ENCODE measurements at regions not wholly inside any gene's neighbourhood (a gene's known extent, or its start where the extent isn't known, plus 50 kb on each side); places are given as distances from the start of the nearest gene placed in this dataset.
"Not testable (repeated sequence)": the region's sequence is repeated elsewhere in the genome, so short reads cannot be mapped to it uniquely, and the experiment has no call there.

GRCh38 chr13:79187917-79188690 is 218.0 kb downstream of the RBM26 start:
- Mint-ChIP-seq H3K27ac (no peak overlapping the region), H3K27me3 (peaks cover 21% of the 10 kb centered on the region), H3K9me3 (no peaks in the 10 kb centered on the region), H3K4me3 (no peak overlapping the region), H3K36me3 (no peaks in the 10 kb centered on the region), H3K4me1 (peaks cover 0 to 9% (median 2%) of the 10 kb centered on the region in 4 donors)
- no peak overlapping the region for H3K4me3 ChIP-seq (ENCODE audit: low read depth, low read length)
- H3K36me3 ChIP-seq (ENCODE audit: control insufficient read depth, insufficient read depth, low read length), result no peaks in the 10 kb centered on the region
- H3K27ac ChIP-seq (ENCODE audit: insufficient read depth, low read length, poor library complexity, severe bottlenecking), result no peak overlapping the region
- peaks cover 1% of the 10 kb centered on the region for H3K27me3 ChIP-seq (ENCODE audit: control insufficient read depth, insufficient read depth, low read length)
- H3K9me3 ChIP-seq (ENCODE audit: control insufficient read depth in 2 of 2, low read length in 2 of 2), result no peaks in the 10 kb centered on the region
- ATAC-seq (ENCODE audit: low read depth in 2 of 2) (no peak), DNase-seq (no peak)
- no peaks in the 10 kb centered on the region for H3K4me1 ChIP-seq (ENCODE audit: control insufficient read depth, insufficient read depth, low read length, poor library complexity, severe bottlenecking)

DNA sequence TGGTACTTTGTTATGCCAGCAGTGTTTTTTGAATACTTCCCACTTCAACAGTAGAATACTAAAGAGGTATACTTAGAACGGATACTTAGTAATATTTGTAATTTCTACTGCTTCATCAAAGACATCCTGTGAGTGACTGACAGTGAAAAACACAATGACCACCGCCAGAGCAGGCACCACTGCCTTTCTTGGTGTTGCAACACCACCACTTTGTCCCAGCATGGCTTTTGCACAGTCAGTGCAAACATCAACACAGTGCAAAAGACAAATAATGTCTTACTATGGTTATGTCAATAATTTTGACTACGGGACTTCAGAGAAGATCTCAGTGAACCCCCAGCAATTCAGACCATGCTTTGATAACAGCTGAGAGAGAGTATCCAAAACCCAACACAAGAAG is 220.5 kb downstream of the RBM26 start:
- H3K4me3 Mint-ChIP-seq, result peak overlapping the region in 1 of 4 donors; percentile 15
- Histone ChIP-seq H3K4me3 (ENCODE audit: low read depth, low read length) (no peak overlapping the region), H3K9me3 (ENCODE audit: control insufficient read depth in 2 of 2, low read length in 2 of 2) (no peaks in the 10 kb centered on the region), H3K27ac (ENCODE audit: insufficient read depth, low read length, poor library complexity, severe bottlenecking) (no peak overlapping the region), H3K4me1 (ENCODE audit: control insufficient read depth, insufficient read depth, low read length, poor library complexity, severe bottlenecking) (no peaks in the 10 kb centered on the region), H3K36me3 (ENCODE audit: control insufficient read depth, insufficient read depth, low read length) (no peaks in the 10 kb centered on the region), H3K27me3 (ENCODE audit: control insufficient read depth, insufficient read depth, low read length) (peaks cover 1% of the 10 kb centered on the region)
- H3K36me3 Mint-ChIP-seq, result no peaks in the 10 kb centered on the region
- DNase-seq (no peak), ATAC-seq (ENCODE audit: low read depth in 2 of 2) (no peak)
- H3K9me3 Mint-ChIP-seq, result no peaks in the 10 kb centered on the region
- H3K27me3 Mint-ChIP-seq, result peaks cover 15% of the 10 kb centered on the region
- H3K27ac Mint-ChIP-seq, result no peak overlapping the region
- H3K4me1 Mint-ChIP-seq, result peaks cover 0 to 3% (median 0%) of the 10 kb centered on the region in 4 donors

DNA sequence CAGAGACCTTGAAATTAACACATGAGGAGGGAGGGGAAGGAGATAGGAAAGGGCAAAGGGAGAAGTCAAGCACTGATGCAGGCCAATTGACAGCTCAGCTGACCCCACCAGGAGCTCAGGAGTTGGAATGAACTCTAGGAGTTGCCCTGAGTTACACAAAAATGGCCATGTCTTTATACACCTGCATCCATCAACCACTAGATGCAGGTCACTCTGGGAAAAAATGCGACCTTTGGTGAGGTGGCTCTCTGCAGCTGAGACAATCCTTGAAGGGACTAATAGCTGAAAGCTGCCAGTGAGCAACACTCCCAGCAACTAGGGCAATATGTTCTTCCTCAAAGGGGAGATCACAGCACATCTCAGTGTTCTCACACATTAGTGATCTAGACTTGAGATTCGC is 222.8 kb downstream of the RBM26 start:
- H3K9me3 ChIP-seq (ENCODE audit: control insufficient read depth in 2 of 2, low read length in 2 of 2), result no peaks in the 10 kb centered on the region
- no peaks in the 10 kb centered on the region for H3K4me1 ChIP-seq (ENCODE audit: control insufficient read depth, insufficient read depth, low read length, poor library complexity, severe bottlenecking)
- H3K27ac Mint-ChIP-seq, result no peak overlapping the region
- no peak overlapping the region for H3K4me3 ChIP-seq (ENCODE audit: low read depth, low read length)
- no peaks in the 10 kb centered on the region for H3K36me3 Mint-ChIP-seq
- H3K27ac ChIP-seq (ENCODE audit: insufficient read depth, low read length, poor library complexity, severe bottlenecking), result no peak overlapping the region
- H3K4me3 Mint-ChIP-seq, result no peak overlapping the region
- DNase-seq, result no peak
- H3K36me3 ChIP-seq (ENCODE audit: control insufficient read depth, insufficient read depth, low read length), result no peaks in the 10 kb centered on the region
- peaks cover 0 to 3% (median 0%) of the 10 kb centered on the region in 4 donors for H3K4me1 Mint-ChIP-seq
- H3K27me3 ChIP-seq (ENCODE audit: control insufficient read depth, insufficient read depth, low read length), result peaks cover 1% of the 10 kb centered on the region
- peaks cover 15% of the 10 kb centered on the region for H3K27me3 Mint-ChIP-seq
- peaks cover 0 to 2% (median 0%) of the 10 kb centered on the region in 7 donors for H3K9me3 Mint-ChIP-seq
- ATAC-seq (ENCODE audit: low read depth in 2 of 2), result no peak

DNA sequence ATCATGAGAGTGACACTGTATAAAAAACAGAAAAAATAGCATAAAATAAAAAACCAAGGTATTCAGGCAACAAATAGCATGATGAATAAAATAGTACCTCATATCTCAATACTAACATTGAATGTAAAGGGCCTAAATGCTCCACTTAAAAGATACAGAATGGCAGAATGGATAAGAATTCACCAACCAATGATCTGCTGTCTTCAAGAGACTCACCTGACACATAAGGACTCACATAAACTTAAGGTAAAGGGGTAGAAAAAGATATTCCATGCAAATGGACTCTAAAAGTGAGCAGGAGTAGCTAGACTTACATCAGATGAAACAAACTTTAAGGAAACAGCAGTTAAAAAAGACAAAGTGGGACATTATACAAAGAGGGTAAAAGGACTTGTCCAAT is 232.4 kb downstream of the RBM26 start:
- Mint-ChIP-seq H3K9me3 (peaks cover 0 to 20% (median 4%) of the 10 kb centered on the region in 7 donors), H3K27me3 (peaks cover 25% of the 10 kb centered on the region)
- not testable (repeated sequence) for H3K9me3 ChIP-seq (ENCODE audit: control insufficient read depth in 2 of 2, low read length in 2 of 2); H3K4me3 ChIP-seq (ENCODE audit: low read depth, low read length); H3K4me3 Mint-ChIP-seq; H3K4me1 ChIP-seq (ENCODE audit: control insufficient read depth, insufficient read depth, low read length, poor library complexity, severe bottlenecking); H3K27ac Mint-ChIP-seq; ATAC-seq (ENCODE audit: low read depth in 2 of 2); H3K4me1 Mint-ChIP-seq; DNase-seq; H3K36me3 Mint-ChIP-seq; H3K36me3 ChIP-seq (ENCODE audit: control insufficient read depth, insufficient read depth, low read length); H3K27me3 ChIP-seq (ENCODE audit: control insufficient read depth, insufficient read depth, low read length); H3K27ac ChIP-seq (ENCODE audit: insufficient read depth, low read length, poor library complexity, severe bottlenecking)

- DNase-seq, result not testable (repeated sequence)
Observed at GRCh38 chr13:79172924-79173323, 233.1 kb downstream of the RBM26 start.

GRCh38 chr13:79171141-79172061 is 234.7 kb downstream of the RBM26 start:
- Mint-ChIP-seq H3K27ac (no peak overlapping the region), H3K9me3 (peaks cover 0 to 31% (median 9%) of the 10 kb centered on the region in 7 donors), H3K4me1 (no peaks in the 10 kb centered on the region), H3K4me3 (no peak overlapping the region), H3K27me3 (peaks cover 14% of the 10 kb centered on the region), H3K36me3 (no peaks in the 10 kb centered on the region)
- Histone ChIP-seq H3K9me3 (ENCODE audit: control insufficient read depth in 2 of 2, low read length in 2 of 2) (no peaks in the 10 kb centered on the region), H3K36me3 (ENCODE audit: control insufficient read depth, insufficient read depth, low read length) (no peaks in the 10 kb centered on the region), H3K4me1 (ENCODE audit: control insufficient read depth, insufficient read depth, low read length, poor library complexity, severe bottlenecking) (no peaks in the 10 kb centered on the region), H3K4me3 (ENCODE audit: low read depth, low read length) (no peak overlapping the region), H3K27me3 (ENCODE audit: control insufficient read depth, insufficient read depth, low read length) (no peaks in the 10 kb centered on the region), H3K27ac (ENCODE audit: insufficient read depth, low read length, poor library complexity, severe bottlenecking) (no peak overlapping the region)
- DNase-seq, result no peak
- no peak for ATAC-seq (ENCODE audit: low read depth in 2 of 2)

More at GRCh38 chr13:79172924-79173323, 233.1 kb downstream of the RBM26 start:
- not testable (repeated sequence) for H3K36me3 ChIP-seq (ENCODE audit: control insufficient read depth, insufficient read depth, low read length); H3K27ac Mint-ChIP-seq; H3K4me1 ChIP-seq (ENCODE audit: control insufficient read depth, insufficient read depth, low read length, poor library complexity, severe bottlenecking); H3K4me1 Mint-ChIP-seq; H3K27ac ChIP-seq (ENCODE audit: insufficient read depth, low read length, poor library complexity, severe bottlenecking); H3K9me3 ChIP-seq (ENCODE audit: control insufficient read depth in 2 of 2, low read length in 2 of 2); H3K36me3 Mint-ChIP-seq; H3K27me3 ChIP-seq (ENCODE audit: control insufficient read depth, insufficient read depth, low read length); H3K4me3 Mint-ChIP-seq; H3K4me3 ChIP-seq (ENCODE audit: low read depth, low read length); ATAC-seq (ENCODE audit: low read depth in 2 of 2)
- Mint-ChIP-seq H3K27me3 (peaks cover 23% of the 10 kb centered on the region), H3K9me3 (peaks cover 0 to 25% (median 6%) of the 10 kb centered on the region in 7 donors)

GRCh38 chr13:79160818-79161217 is 245.2 kb downstream of the RBM26 start:
- H3K36me3 ChIP-seq (ENCODE audit: control insufficient read depth, insufficient read depth, low read length), result no peaks in the 10 kb centered on the region
- no peak for DNase-seq
- H3K27ac ChIP-seq (ENCODE audit: insufficient read depth, low read length, poor library complexity, severe bottlenecking), result no peak overlapping the region
- H3K36me3 Mint-ChIP-seq, result no peaks in the 10 kb centered on the region
- peaks cover 2% of the 10 kb centered on the region for H3K27me3 ChIP-seq (ENCODE audit: control insufficient read depth, insufficient read depth, low read length)
- no peak overlapping the region for H3K27ac Mint-ChIP-seq
- no peak overlapping the region for H3K4me3 ChIP-seq (ENCODE audit: low read depth, low read length)
- peaks cover 21% of the 10 kb centered on the region for H3K27me3 Mint-ChIP-seq
- peaks cover 0 to 1% (median 0%) of the 10 kb centered on the region in 7 donors for H3K9me3 Mint-ChIP-seq
- ATAC-seq (ENCODE audit: low read depth in 2 of 2), result no peak
- H3K4me1 ChIP-seq (ENCODE audit: control insufficient read depth, insufficient read depth, low read length, poor library complexity, severe bottlenecking), result no peaks in the 10 kb centered on the region
- H3K9me3 ChIP-seq (ENCODE audit: control insufficient read depth in 2 of 2, low read length in 2 of 2), result no peaks in the 10 kb centered on the region
- H3K4me3 Mint-ChIP-seq, result no peak overlapping the region
- H3K4me1 Mint-ChIP-seq, result no peaks in the 10 kb centered on the region

Measured in CD4-positive, CD25-positive, alpha-beta regulatory T cell (primary cell).